H4 (cell line): ENCODE measurements at regions not wholly inside any gene's neighbourhood (a gene's known extent, or its start where the extent isn't known, plus 50 kb on each side); places are given as distances from the start of the nearest gene placed in this dataset.

Experiments
- DNase-seq: peaks from one replicate; pipeline ENCODE4 v3.0.0-alpha.2; 2015; ENCODE audit warnings: low spot score

DNA sequence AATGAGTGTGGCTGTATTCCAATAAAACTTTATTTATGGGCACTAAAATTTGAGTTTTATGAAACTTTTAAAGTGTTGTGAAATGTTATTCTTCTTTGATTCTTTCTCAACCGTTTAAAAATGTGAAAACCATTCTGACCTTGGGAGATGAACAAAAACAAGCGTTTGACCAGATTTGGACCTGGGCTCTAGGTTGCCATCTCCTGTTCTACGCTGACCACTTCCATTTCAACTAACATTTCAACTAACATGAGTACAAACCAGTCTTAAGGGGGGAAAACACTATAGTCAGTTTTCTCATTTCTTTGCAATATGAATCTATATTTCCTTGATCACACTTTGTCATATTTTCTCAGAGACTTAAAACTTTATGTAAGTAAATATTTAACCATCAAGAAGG lies 118.4 kb upstream of the IRX5 start:
- DNase-seq, result peak; percentile 13

GRCh38 chr16:54808890-54809289 lies 121.8 kb upstream of the IRX5 start:
- no peak for DNase-seq

GRCh38 chr16:54806881-54807360 lies 123.7 kb upstream of the IRX5 start:
- DNase-seq, result no peak

DNA sequence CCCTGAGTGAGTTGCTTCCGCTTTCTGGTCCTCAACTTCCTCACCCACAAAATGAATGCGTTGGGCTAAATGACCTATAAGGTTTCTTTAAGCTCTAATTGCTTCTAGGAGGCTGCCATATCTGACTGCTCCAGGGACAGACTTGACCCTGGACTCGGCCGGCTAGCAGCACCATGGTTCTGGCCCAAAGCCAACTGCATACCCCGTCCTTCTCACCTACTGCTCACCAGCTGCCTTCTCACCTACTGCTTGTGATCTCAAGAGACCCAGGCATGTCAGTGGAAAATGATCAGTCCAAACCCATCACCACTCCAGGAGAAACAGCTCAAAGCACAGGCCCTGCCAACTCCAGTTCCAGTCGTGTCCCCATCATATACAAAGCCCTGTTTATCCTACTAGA lies 124.3 kb upstream of the IRX5 start:
- no peak for DNase-seq

DNA sequence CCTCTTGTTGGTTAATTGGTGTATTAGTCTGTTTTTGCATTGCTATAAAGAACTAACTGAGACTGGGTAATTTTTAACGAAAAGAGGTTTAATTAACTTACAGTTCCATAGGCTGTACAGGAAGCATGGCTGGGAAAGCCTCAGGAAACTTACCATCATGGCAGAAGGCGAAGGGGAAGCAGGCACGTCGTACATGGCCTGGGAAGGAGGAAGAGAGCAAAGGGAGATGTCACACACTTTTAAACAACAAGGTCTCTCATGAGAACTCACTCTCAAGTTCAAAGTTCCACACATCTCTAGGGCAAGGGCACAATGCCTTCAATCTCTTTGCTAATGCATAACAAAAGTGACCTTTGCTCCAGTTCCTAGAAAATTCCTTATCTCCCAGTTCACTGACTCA lies 125.0 kb upstream of the IRX5 start:
- DNase-seq, result no peak

GRCh38 chr16:54801057-54801844 lies 129.4 kb upstream of the IRX5 start:
- DNase-seq, result no peak

GRCh38 chr16:54798267-54798666 lies 132.4 kb upstream of the IRX5 start:
- no peak for DNase-seq

- no peak for DNase-seq
Observed at GRCh38 chr16:54796211-54796610, 134.5 kb upstream of the IRX5 start.

DNA sequence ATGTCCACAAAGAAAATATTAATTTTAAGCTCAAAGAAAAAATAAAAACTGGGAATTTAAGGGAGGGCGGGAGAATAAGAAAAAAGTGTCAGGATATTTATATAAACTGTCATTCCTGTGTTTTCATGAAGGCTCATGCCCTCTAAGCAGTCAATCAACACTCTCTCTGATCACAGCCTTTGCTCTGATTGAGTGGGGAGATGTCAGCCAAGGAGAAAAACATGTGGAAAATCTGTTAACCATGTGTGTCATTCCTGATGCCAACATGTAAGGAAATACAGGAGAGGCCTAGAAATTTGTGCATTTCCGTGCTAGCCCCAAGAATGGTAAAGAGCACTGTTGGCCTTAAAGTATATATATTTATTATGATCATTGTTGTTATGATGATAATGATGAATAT lies 137.9 kb upstream of the IRX5 start:
- no peak for DNase-seq

GRCh38 chr16:54787045-54787444 lies 143.6 kb upstream of the IRX5 start:
- no peak for DNase-seq

GRCh38 chr16:54783980-54784379 lies 146.7 kb upstream of the IRX5 start:
- DNase-seq, result no peak

GRCh38 chr16:54783226-54783625 lies 147.4 kb upstream of the IRX5 start:
- no peak for DNase-seq

GRCh38 chr16:54780266-54780665 lies 150.4 kb upstream of the IRX5 start:
- DNase-seq, result no peak

- DNase-seq, result no peak
Observed at GRCh38 chr16:54779549-54779948, 151.1 kb upstream of the IRX5 start.

GRCh38 chr16:54774768-54775167 lies 155.9 kb upstream of the IRX5 start:
- no peak for DNase-seq

DNA sequence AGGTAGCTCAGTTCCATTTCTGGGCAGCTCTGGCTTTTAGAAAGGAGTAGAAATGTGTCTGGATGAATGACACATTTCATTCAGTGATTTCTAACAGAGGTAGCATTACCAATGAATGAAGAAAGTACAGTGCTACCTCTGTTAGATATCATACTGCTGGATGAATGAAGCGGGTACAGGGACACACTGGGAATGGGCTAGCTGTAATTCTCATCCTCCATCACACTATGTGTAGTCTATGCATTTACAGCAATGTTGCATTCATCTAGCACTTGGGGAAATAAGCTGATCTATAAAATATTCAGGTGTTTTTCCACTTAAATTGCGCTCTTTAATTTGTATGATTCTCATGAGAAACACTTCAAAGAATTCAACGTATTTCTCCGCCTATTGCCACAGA lies 158.3 kb upstream of the IRX5 start:
- no peak for DNase-seq

DNA sequence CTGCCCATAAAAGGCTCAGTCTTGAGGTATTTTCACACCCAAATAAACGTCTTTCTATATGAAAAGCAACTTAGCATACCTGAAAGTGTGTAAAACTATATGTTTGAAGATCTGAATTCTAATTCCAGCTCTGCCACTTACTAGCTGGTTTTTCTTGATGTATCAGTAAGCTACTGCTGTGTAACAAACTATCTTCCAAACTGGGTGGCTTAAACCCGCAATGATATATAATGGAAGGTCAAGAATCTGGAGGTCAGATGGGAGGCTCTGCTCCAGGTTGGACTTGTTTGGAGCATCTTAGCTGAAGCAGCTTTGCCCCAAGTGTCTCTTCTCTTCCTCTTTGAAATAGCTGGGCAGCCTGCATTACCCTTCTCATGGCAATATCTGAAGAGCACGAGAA lies 164.3 kb upstream of the IRX5 start:
- DNase-seq, result no peak

GRCh38 chr16:54750249-54750648 lies 180.4 kb upstream of the IRX5 start:
- DNase-seq, result no peak

DNA sequence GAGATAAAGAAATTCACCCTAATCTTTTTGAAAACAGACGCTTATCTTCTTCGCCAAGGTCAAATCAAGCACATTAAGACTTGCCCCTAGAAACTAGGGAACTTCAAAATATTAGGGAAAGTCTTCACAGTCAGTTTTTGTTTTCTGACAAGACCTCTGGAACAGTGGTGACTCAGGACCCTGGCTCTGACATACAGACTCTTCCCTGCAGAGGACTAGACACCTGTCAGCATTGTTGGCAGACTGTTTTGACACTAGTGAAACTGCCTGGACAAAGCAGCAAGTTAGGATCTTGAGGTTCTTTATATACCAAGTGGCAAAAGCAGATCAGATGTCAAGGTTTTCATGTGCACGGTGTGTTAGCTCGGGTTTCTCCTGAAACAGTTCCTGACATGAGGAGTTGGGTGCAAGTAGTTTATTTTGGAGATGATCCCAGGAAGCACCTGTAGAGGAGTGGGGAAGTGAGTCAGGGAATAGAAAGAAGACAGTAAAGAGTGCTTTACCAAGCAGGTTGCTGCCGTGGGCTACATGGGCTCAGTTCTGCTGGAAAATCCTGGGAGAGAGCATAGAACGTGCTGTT lies 182.0 kb upstream of the IRX5 start:
- no peak for DNase-seq

- no peak for DNase-seq
Observed at GRCh38 chr16:54746596-54746995, 184.1 kb upstream of the IRX5 start.

- DNase-seq, result no peak
Observed at GRCh38 chr16:54744998-54745397, 185.7 kb upstream of the IRX5 start.

GRCh38 chr16:54742436-54742835 lies 188.2 kb upstream of the IRX5 start:
- no peak for DNase-seq

- no peak for DNase-seq
Observed at GRCh38 chr16:54739381-54739780, 191.3 kb upstream of the IRX5 start.

DNA sequence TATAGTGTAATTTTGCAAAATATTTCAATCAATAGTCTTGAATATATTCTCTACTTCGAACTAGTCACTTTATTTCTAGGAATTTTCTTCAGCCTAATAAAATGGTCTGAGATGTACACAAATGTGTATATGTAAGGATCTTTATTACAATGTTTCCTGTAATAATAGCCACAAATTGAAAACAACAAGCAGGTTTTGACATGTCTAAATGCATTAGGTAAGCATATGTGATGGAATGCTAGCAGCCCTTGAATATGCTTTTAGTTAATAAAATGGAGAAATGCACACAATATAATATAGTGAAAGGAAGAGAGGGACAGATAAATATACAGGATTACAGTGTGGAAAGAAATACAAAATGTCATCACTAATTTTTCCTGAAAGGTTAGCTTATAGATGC lies 196.5 kb upstream of the IRX5 start:
- DNase-seq, result no peak
